Osteoblast (primary cell): ENCODE measurements at regions not wholly inside any gene's neighbourhood (a gene's known extent, or its start where the extent isn't known, plus 50 kb on each side); places are given as distances from the start of the nearest gene placed in this dataset. TPM values are rescaled to one million over a fixed set of nuclear protein-coding genes. Genes with fewer than 3 reads are reported as not detected.
"Not testable (repeated sequence)": the region's sequence is repeated elsewhere in the genome, so short reads cannot be mapped to it uniquely, and the experiment has no call there.

Source experiments
- DNase-seq: peaks from one replicate; pipeline ENCODE4 v3.0.0; 2011; ENCODE audit warnings: low spot score, mixed read lengths; ENCODE audit not compliant: insufficient read length; ENCODE audit errors: missing footprints
- H2AFZ ChIP-seq: 2 replicates; pipeline ENCODE4 v1.6.0; 2011; ENCODE audit warnings: mild to moderate bottlenecking, low read length
- H3K27ac ChIP-seq: 2 replicates; pipeline ENCODE4 v1.5.1; 2011; ENCODE audit warnings: mild to moderate bottlenecking, low read depth, low read length, moderate library complexity
- H3K27me3 ChIP-seq: 2 replicates; pipeline ENCODE4 v1.6.0; 2012; ENCODE audit warnings: mild to moderate bottlenecking, control low read depth, inconsistent platforms, low read length, moderate library complexity; ENCODE audit not compliant: insufficient read depth
- H3K36me3 ChIP-seq: 2 replicates; pipeline ENCODE4 v1.5.1; 2011; ENCODE audit warnings: mild to moderate bottlenecking, low read length, control low read depth, moderate library complexity; ENCODE audit not compliant: insufficient read depth
- H3K4me1 ChIP-seq: 2 replicates; pipeline ENCODE4 v1.5.1; 2011; ENCODE audit warnings: mild to moderate bottlenecking, low read length, control low read depth, moderate library complexity; ENCODE audit not compliant: insufficient read depth
- H3K4me2 ChIP-seq: 2 replicates; pipeline ENCODE4 v1.6.0; 2011; ENCODE audit warnings: mild to moderate bottlenecking, low read length; ENCODE audit not compliant: insufficient read depth
- H3K4me3 ChIP-seq: fragments of 200-600 bp; sonication (generic); 3 replicates; pipeline ENCODE4 v1.5.1; 2012; ENCODE audit warnings: mild to moderate bottlenecking, low read length, inconsistent platforms; ENCODE audit not compliant: insufficient read depth
- H3K79me2 ChIP-seq: 2 replicates; pipeline ENCODE4 v1.6.0; 2012; ENCODE audit warnings: mild to moderate bottlenecking, low read length, control low read depth, inconsistent platforms; ENCODE audit not compliant: insufficient read depth
- H3K9me3 ChIP-seq: 2 replicates; pipeline ENCODE4 v1.5.1; 2011; ENCODE audit warnings: low read depth, low read length, control low read depth
- H4K20me1 ChIP-seq: 2 replicates; pipeline ENCODE4 v1.6.0; 2012; ENCODE audit warnings: mild to moderate bottlenecking, low read length, control low read depth; ENCODE audit not compliant: insufficient read depth
- small RNA-seq: library from RNA; depleted of rRNA; stranded (forward); fragments of <200 nt; gene quantifications from one replicate; pipeline ENCODE3, GENCODE V24; 2012

DNA sequence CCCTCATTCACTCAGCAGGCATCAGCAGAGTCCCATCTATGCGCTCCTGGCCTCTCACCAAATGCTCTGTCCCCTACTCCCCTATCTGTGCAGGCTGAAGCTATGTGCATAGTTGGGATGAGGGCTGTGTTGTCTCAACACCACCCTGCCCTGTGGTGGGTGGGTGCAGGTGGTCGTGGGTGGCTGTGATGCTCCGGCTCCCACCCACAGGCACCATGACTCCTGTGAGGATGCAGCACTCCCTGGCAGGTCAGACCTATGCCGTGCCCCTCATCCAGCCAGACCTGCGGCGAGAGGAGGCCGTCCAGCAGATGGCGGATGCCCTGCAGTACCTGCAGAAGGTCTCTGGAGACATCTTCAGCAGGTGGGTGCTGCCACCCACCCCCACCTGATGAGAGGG, 153.9 kb downstream of the OR4F15 start:
- not testable (repeated sequence) for H3K9me3 ChIP-seq, H3K4me3 ChIP-seq, H3K4me1 ChIP-seq, H3K36me3 ChIP-seq, H4K20me1 ChIP-seq, H3K27ac ChIP-seq, H3K4me2 ChIP-seq, DNase-seq, H3K27me3 ChIP-seq, H3K79me2 ChIP-seq, H2AFZ ChIP-seq

DNA sequence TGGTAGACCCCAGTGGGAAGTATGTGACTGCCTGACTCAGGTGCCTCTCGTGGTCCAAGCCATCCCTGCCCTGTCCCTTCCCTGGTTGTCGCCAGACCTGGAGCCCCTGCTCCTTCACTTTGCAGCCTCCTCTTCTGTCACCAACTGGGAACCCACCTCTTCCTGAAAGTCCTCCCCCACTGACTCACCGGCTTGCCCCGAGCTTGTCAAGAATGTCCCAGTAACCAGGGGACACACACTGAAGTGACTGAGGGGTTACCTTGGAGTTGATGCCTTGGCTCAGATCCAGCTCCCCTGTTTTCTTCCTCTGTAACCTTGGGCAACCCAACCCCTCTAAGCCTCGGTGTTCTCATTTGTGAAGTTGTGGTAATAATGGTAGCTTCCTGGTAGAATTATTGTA, 155.4 kb downstream of the OR4F15 start:
- H3K36me3 ChIP-seq, H3K27ac ChIP-seq, H3K4me2 ChIP-seq, H3K79me2 ChIP-seq, H3K4me1 ChIP-seq, H3K9me3 ChIP-seq, H4K20me1 ChIP-seq, H3K4me3 ChIP-seq, DNase-seq, H2AFZ ChIP-seq, H3K27me3 ChIP-seq: not testable (repeated sequence)

DNA sequence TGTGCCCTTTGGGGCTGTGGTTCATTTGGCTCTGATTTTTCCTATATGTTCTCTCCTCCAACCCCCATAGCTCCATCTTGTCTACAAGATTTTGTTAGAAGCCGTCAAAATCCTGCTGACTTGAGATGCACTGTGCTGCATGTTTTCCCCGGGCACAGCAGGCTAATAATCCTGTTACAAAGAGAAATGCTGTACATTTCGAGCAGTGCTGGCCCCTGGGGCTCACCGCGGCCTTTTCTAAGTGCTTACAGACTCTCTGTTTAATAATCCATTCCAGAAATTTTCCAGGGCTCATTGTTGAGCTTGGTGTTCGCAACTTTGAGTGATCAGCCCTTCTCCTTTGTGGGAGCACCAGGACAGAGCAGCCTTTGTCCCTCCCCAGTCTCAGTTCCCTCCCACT, 158.6 kb downstream of the OR4F15 start:
- H3K4me3 ChIP-seq, H3K4me2 ChIP-seq, H3K79me2 ChIP-seq, H3K4me1 ChIP-seq, H4K20me1 ChIP-seq, H3K27me3 ChIP-seq, H3K36me3 ChIP-seq, DNase-seq, H3K27ac ChIP-seq, H2AFZ ChIP-seq, H3K9me3 ChIP-seq: not testable (repeated sequence)

DNA sequence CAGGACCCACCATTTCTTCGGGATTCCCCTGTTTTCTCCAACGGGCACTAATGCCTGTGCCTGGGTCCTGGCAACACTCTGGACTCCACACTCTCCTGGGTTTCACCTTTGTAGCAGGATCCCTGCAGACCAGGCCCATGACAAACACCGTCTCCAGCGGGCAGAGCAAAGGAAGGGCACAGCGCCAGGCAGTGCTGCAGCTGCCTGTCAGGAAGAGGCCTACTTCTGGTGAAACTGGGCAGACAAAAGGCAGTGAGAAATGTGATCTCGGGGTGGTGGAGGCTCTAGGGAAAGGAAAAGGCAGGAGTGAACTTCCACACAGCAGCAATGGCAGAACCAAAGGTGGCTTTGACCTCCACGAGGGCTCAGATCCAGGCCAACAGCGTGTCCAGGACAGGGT, 165.3 kb downstream of the OR4F15 start:
- not testable (repeated sequence) for H2AFZ ChIP-seq, H4K20me1 ChIP-seq, H3K4me1 ChIP-seq, H3K4me3 ChIP-seq, H3K79me2 ChIP-seq, DNase-seq, H3K36me3 ChIP-seq, H3K4me2 ChIP-seq, H3K9me3 ChIP-seq, H3K27me3 ChIP-seq, H3K27ac ChIP-seq

DNA sequence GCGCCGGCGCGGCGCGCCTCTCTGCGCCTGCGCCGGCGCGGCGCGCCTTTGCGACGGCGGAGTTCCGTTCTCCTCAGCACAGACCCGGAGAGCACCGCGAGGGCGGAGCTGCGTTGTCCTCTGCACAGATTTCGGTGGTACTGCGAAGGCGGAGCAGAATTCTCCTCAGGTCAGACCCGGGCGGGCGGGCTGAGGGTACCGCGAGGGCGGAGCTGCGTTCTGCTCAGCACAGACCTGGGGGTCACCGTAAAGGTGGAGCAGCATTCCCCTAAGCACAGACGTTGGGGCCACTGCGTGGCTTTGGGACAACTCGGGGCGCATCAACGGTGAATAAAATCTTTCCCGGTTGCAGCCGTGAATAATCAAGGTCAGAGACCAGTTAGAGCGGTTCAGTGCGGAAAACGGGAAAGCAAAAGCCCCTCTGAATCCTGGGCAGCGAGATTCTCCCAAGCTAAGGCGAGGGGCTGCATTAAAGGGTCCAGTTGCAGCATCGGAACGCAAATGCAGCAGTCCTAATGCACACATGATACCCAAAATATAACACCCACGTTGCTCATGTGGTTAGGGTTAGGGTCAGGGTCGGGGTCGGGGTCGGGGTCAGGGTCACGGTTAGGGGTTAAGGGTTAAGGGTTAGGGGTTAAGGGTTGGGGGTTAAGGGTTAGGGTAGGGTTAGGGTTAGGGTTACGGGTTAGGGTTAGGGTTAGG, 168.4 kb downstream of the OR4F15 start:
- not testable (repeated sequence) for H3K4me2 ChIP-seq, H3K36me3 ChIP-seq, H4K20me1 ChIP-seq, H3K79me2 ChIP-seq, H3K4me1 ChIP-seq, H3K9me3 ChIP-seq, H3K27me3 ChIP-seq, H3K4me3 ChIP-seq, DNase-seq, H2AFZ ChIP-seq, H3K27ac ChIP-seq

Small RNA genes lying in the stretch of these regions (small RNA-seq; reads per million reads assigned to genes)
- gene AC140725.2 (not detected), gene MIR6859-3 (not detected)
